ENCODE measurements at regions not wholly inside any gene's neighbourhood (a gene's known extent, or its start where the extent isn't known, plus 50 kb on each side); places are given as distances from the start of the nearest gene placed in this dataset.

DNA sequence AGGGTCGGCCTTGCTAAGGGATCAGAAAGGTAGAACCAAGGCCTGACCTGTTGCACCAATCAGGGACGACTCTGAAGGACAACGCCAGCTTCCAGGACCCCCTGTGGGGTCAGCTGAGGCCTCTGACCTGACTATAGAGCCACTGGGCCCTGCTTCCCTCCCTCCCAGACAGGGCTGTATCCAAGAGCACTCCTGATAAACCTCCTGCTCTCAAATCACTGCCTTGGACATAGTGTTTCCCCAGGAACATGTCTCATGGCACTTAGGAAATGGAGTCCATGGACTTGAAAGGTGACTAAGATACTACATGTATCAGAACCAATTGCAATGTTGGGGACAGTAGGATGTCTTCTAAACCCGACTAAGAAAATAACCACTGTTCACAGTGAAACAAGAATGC, 117.8 kb upstream of the OPCML start:
- H3K4me2 ChIP-seq (ENCODE audit: insufficient read depth, low read length) = no peak overlapping the region
- ATAC-seq (ENCODE audit: insufficient read depth, low read depth) (no peak), DNase-seq (no peak)
- no peak overlapping the region for H3K4me3 ChIP-seq (ENCODE audit: low read depth in 1 of 2, low read length in 2 of 2)
- H3K27me3 ChIP-seq (ENCODE audit: insufficient read depth, low read length, poor library complexity) = peaks cover 21% of the 10 kb centered on the region
- no peaks in the 10 kb centered on the region for H3K36me3 ChIP-seq (ENCODE audit: insufficient read depth, low read length)
- no peak overlapping the region for H2AFZ ChIP-seq (ENCODE audit: low read depth, low read length)
- H3K27ac ChIP-seq (ENCODE audit: low read length) = no peak overlapping the region
- H3K9ac ChIP-seq (ENCODE audit: low read depth, low read length) = no peak overlapping the region
- no peaks in the 10 kb centered on the region for H3K9me3 ChIP-seq (ENCODE audit: insufficient read depth, low read length, severe bottlenecking)
- no peaks in the 10 kb centered on the region for H3K4me1 ChIP-seq (ENCODE audit: insufficient read depth, low read length)
- H4K20me1 ChIP-seq (ENCODE audit: insufficient read depth, low read length) = no peaks in the 10 kb centered on the region
- TF ChIP-seq, protein P1, sequence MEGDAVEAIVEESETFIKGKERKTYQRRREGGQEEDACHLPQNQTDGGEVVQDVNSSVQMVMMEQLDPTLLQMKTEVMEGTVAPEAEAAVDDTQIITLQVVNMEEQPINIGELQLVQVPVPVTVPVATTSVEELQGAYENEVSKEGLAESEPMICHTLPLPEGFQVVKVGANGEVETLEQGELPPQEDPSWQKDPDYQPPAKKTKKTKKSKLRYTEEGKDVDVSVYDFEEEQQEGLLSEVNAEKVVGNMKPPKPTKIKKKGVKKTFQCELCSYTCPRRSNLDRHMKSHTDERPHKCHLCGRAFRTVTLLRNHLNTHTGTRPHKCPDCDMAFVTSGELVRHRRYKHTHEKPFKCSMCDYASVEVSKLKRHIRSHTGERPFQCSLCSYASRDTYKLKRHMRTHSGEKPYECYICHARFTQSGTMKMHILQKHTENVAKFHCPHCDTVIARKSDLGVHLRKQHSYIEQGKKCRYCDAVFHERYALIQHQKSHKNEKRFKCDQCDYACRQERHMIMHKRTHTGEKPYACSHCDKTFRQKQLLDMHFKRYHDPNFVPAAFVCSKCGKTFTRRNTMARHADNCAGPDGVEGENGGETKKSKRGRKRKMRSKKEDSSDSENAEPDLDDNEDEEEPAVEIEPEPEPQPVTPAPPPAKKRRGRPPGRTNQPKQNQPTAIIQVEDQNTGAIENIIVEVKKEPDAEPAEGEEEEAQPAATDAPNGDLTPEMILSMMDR (IDR thresholded peaks at IDR 0.05; ENCODE audit: borderline replicate concordance, extremely low read depth, low read length, poor library complexity, severe bottlenecking) = no peak
- no peaks in the 10 kb centered on the region for H3K79me2 ChIP-seq (ENCODE audit: insufficient read depth, low read length)

DNA sequence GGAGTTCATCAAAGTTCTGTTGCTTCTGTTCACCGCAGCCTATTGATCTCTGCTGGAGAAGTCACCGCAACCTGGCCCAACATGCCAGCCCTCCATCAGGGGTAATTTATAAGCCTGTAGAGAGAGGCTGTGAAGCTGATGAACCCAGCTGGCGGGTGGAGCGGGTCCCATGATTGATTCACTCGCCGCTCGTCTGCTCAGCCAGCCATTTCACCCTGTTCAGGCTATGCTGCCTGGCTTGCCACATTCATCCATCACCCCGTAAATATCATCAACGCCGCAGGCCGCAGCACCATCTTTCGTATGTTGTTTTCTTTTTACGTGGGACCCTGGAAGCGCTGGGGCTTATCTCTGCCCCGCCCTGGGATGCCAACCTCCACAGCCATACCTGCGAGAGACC, 116.7 kb upstream of the OPCML start:
- Histone ChIP-seq H3K4me1 (ENCODE audit: insufficient read depth, low read length) (no peaks in the 10 kb centered on the region), H4K20me1 (ENCODE audit: insufficient read depth, low read length) (no peaks in the 10 kb centered on the region), H2AFZ (ENCODE audit: low read depth, low read length) (no peak overlapping the region), H3K27me3 (ENCODE audit: insufficient read depth, low read length, poor library complexity) (peaks cover 21% of the 10 kb centered on the region), H3K27ac (ENCODE audit: low read length) (no peak overlapping the region), H3K79me2 (ENCODE audit: insufficient read depth, low read length) (no peaks in the 10 kb centered on the region), H3K4me2 (ENCODE audit: insufficient read depth, low read length) (no peak overlapping the region), H3K4me3 (ENCODE audit: low read depth in 1 of 2, low read length in 2 of 2) (no peak overlapping the region), H3K36me3 (ENCODE audit: insufficient read depth, low read length) (no peaks in the 10 kb centered on the region), H3K9ac (ENCODE audit: low read depth, low read length) (no peak overlapping the region), H3K9me3 (ENCODE audit: insufficient read depth, low read length, severe bottlenecking) (no peaks in the 10 kb centered on the region)
- no peak for TF ChIP-seq EZH2 (IDR thresholded peaks at IDR 0.05; ENCODE audit: borderline replicate concordance, low read depth, low read length, severe bottlenecking)
- TF ChIP-seq, protein P1 (IDR thresholded peaks at IDR 0.05; ENCODE audit: borderline replicate concordance, extremely low read depth, low read length, poor library complexity, severe bottlenecking) = no peak
- DNase-seq = no peak
- ATAC-seq (ENCODE audit: insufficient read depth, low read depth) = no peak

DNA sequence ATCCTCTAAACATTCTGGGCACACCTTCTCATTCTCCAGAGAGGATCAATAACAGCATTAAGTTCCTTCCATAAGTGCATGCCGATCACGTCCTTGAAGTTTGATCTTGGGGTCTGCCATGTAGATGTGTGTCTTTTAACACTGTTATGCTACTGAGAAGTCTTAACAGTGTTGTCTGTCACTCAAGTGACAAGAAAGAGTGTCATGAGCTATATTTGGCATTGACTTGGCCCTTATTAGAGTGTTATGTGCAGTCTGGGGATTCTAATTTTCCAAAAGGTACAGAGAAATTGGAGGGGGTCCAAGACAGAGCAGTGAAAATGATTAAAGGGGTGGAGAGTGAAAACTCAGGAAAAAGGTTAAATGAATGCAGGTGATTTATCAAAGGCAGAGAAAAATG, 107.1 kb upstream of the OPCML start:
- Histone ChIP-seq H3K4me3 (ENCODE audit: low read depth in 1 of 2, low read length in 2 of 2) (no peak overlapping the region), H3K79me2 (ENCODE audit: insufficient read depth, low read length) (no peaks in the 10 kb centered on the region), H3K4me2 (ENCODE audit: insufficient read depth, low read length) (no peak overlapping the region), H4K20me1 (ENCODE audit: insufficient read depth, low read length) (no peaks in the 10 kb centered on the region), H3K4me1 (ENCODE audit: insufficient read depth, low read length) (no peaks in the 10 kb centered on the region), H2AFZ (ENCODE audit: low read depth, low read length) (no peak overlapping the region), H3K36me3 (ENCODE audit: insufficient read depth, low read length) (no peaks in the 10 kb centered on the region), H3K9ac (ENCODE audit: low read depth, low read length) (no peak overlapping the region), H3K27me3 (ENCODE audit: insufficient read depth, low read length, poor library complexity) (peaks cover 4% of the 10 kb centered on the region), H3K27ac (ENCODE audit: low read length) (no peak overlapping the region), H3K9me3 (ENCODE audit: insufficient read depth, low read length, severe bottlenecking) (no peaks in the 10 kb centered on the region)
- TF ChIP-seq EZH2 (IDR thresholded peaks at IDR 0.05; ENCODE audit: borderline replicate concordance, low read depth, low read length, severe bottlenecking) = no peak
- TF ChIP-seq, protein P1 (IDR thresholded peaks at IDR 0.05; ENCODE audit: borderline replicate concordance, extremely low read depth, low read length, poor library complexity, severe bottlenecking) = no peak
- ATAC-seq (ENCODE audit: insufficient read depth, low read depth) (no peak), DNase-seq (no peak)

DNA sequence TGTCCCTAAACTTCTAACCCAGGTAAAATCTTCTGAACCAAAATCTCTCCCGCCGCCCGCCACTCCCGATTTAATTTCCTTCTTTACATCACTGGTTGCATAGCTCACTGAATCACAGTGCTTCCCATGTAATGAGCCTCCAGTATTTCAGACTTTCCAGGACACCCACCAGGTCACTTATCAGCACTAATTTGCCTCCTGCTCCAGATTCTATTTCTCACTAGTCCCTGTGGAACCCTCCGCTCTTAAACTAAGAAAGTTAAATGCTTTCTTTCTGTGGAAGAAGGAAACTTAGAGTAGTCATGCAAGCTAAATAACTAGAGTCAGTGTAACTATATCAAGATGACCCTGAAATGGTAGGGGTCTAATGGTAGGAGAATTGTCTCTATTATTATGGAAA, 106.6 kb upstream of the OPCML start:
- Histone ChIP-seq H3K79me2 (ENCODE audit: insufficient read depth, low read length) (no peaks in the 10 kb centered on the region), H3K4me2 (ENCODE audit: insufficient read depth, low read length) (no peak overlapping the region), H2AFZ (ENCODE audit: low read depth, low read length) (no peak overlapping the region), H3K4me3 (ENCODE audit: low read depth in 1 of 2, low read length in 2 of 2) (no peak overlapping the region), H3K27me3 (ENCODE audit: insufficient read depth, low read length, poor library complexity) (peaks cover 6% of the 10 kb centered on the region), H3K4me1 (ENCODE audit: insufficient read depth, low read length) (no peaks in the 10 kb centered on the region), H4K20me1 (ENCODE audit: insufficient read depth, low read length) (no peaks in the 10 kb centered on the region), H3K27ac (ENCODE audit: low read length) (no peak overlapping the region), H3K36me3 (ENCODE audit: insufficient read depth, low read length) (no peaks in the 10 kb centered on the region), H3K9me3 (ENCODE audit: insufficient read depth, low read length, severe bottlenecking) (no peaks in the 10 kb centered on the region), H3K9ac (ENCODE audit: low read depth, low read length) (no peak overlapping the region)
- no peak for DNase-seq
- TF ChIP-seq, protein P1 (IDR thresholded peaks at IDR 0.05; ENCODE audit: borderline replicate concordance, extremely low read depth, low read length, poor library complexity, severe bottlenecking) = no peak
- no peak for TF ChIP-seq EZH2 (IDR thresholded peaks at IDR 0.05; ENCODE audit: borderline replicate concordance, low read depth, low read length, severe bottlenecking)
- ATAC-seq (ENCODE audit: insufficient read depth, low read depth) = no peak

Data from DND-41 (cell line).